H1 (cell line): ENCODE measurements at regions not wholly inside any gene's neighbourhood (a gene's known extent, or its start where the extent isn't known, plus 50 kb on each side); places are given as distances from the start of the nearest gene placed in this dataset.

Experiments
- BCL11A ChIP-seq, 2 experiments: IDR thresholded peaks; one replicate each; pipeline ENCODE4 v1.6.1; 2011; ENCODE audit warnings: low read depth in 2 of 2, low read length in 2 of 2, mild to moderate bottlenecking in 2 of 2
- CHD1 ChIP-seq: IDR thresholded peaks from 2 replicates; pipeline ENCODE4 v1.6.1; 2012; ENCODE audit warnings: low read depth, low read length, improper control_type of control experiment
- CHD2 ChIP-seq: IDR thresholded peaks from 2 replicates; pipeline ENCODE4 v1.6.1; 2012; ENCODE audit warnings: low read length, improper control_type of control experiment
- KDM1A ChIP-seq: fragments of 200-600, 300-600 bp; sonication (generic); IDR thresholded peaks from 2 replicates; pipeline ENCODE4 v1.7.1; 2016; ENCODE audit warnings: mild to moderate bottlenecking, low read length, borderline replicate concordance
- NRF1 ChIP-seq: IDR thresholded peaks from 2 replicates; pipeline ENCODE4 v1.6.1; 2011; ENCODE audit warnings: mild to moderate bottlenecking, low read depth, low read length, improper control_type of control experiment
- RXRA ChIP-seq: IDR thresholded peaks from 2 replicates; pipeline ENCODE4 v1.6.1; 2011; ENCODE audit warnings: low read depth, mild to moderate bottlenecking, low read length, moderate library complexity; ENCODE audit not compliant: insufficient read depth
- SIX5 ChIP-seq: IDR thresholded peaks from 2 replicates; pipeline ENCODE4 v1.6.1; 2011; ENCODE audit warnings: mild to moderate bottlenecking, low read depth, low read length
- TAF1 ChIP-seq: IDR thresholded peaks from 2 replicates; pipeline ENCODE4 v1.6.1; 2011; ENCODE audit warnings: mild to moderate bottlenecking, low read depth, low read length
- TAF7 ChIP-seq: optimal IDR thresholded peaks from 2 replicates; pipeline ENCODE3; 2011; ENCODE audit warnings: low read depth, mild to moderate bottlenecking, inconsistent platforms, low read length, moderate library complexity, borderline replicate concordance
- TBP ChIP-seq: IDR thresholded peaks from 2 replicates; pipeline ENCODE4 v1.6.1; 2011; ENCODE audit warnings: low read depth, low read length, improper control_type of control experiment
- TF ChIP-seq, protein P1 (sequence below): fragments of 300-600 bp; sonication (generic); IDR thresholded peaks from 2 replicates; pipeline ENCODE4 v1.7.1; 2012; ENCODE audit warnings: low read length, moderate library complexity, mild to moderate bottlenecking, inconsistent platforms; ENCODE audit not compliant: insufficient replicate concordance
- TF ChIP-seq, protein P2 (sequence below): IDR thresholded peaks from 2 replicates; pipeline ENCODE4 v1.6.1; 2012; ENCODE audit warnings: low read length, inconsistent platforms

DNA sequence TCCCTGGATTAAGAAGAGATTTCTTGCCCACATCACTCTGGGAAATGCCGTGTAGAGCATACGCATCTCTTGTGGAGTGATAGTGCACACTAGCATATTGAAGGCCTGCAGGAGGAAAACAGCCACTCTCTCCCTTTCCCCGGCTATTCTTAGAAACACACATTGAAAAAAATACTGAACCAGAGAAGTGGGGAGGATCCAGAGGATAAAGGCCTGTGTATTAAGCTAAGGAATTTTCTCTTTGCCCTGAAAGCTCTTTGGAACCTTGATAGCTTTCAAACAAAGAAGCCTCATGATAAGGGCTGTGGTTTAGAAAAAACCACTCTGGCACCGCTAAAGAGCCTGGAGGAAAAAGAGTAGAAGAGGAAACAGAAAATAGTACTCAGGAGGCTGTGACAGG is 386.1 kb upstream of the NBEA start (continued):
- TF ChIP-seq, protein P1, sequence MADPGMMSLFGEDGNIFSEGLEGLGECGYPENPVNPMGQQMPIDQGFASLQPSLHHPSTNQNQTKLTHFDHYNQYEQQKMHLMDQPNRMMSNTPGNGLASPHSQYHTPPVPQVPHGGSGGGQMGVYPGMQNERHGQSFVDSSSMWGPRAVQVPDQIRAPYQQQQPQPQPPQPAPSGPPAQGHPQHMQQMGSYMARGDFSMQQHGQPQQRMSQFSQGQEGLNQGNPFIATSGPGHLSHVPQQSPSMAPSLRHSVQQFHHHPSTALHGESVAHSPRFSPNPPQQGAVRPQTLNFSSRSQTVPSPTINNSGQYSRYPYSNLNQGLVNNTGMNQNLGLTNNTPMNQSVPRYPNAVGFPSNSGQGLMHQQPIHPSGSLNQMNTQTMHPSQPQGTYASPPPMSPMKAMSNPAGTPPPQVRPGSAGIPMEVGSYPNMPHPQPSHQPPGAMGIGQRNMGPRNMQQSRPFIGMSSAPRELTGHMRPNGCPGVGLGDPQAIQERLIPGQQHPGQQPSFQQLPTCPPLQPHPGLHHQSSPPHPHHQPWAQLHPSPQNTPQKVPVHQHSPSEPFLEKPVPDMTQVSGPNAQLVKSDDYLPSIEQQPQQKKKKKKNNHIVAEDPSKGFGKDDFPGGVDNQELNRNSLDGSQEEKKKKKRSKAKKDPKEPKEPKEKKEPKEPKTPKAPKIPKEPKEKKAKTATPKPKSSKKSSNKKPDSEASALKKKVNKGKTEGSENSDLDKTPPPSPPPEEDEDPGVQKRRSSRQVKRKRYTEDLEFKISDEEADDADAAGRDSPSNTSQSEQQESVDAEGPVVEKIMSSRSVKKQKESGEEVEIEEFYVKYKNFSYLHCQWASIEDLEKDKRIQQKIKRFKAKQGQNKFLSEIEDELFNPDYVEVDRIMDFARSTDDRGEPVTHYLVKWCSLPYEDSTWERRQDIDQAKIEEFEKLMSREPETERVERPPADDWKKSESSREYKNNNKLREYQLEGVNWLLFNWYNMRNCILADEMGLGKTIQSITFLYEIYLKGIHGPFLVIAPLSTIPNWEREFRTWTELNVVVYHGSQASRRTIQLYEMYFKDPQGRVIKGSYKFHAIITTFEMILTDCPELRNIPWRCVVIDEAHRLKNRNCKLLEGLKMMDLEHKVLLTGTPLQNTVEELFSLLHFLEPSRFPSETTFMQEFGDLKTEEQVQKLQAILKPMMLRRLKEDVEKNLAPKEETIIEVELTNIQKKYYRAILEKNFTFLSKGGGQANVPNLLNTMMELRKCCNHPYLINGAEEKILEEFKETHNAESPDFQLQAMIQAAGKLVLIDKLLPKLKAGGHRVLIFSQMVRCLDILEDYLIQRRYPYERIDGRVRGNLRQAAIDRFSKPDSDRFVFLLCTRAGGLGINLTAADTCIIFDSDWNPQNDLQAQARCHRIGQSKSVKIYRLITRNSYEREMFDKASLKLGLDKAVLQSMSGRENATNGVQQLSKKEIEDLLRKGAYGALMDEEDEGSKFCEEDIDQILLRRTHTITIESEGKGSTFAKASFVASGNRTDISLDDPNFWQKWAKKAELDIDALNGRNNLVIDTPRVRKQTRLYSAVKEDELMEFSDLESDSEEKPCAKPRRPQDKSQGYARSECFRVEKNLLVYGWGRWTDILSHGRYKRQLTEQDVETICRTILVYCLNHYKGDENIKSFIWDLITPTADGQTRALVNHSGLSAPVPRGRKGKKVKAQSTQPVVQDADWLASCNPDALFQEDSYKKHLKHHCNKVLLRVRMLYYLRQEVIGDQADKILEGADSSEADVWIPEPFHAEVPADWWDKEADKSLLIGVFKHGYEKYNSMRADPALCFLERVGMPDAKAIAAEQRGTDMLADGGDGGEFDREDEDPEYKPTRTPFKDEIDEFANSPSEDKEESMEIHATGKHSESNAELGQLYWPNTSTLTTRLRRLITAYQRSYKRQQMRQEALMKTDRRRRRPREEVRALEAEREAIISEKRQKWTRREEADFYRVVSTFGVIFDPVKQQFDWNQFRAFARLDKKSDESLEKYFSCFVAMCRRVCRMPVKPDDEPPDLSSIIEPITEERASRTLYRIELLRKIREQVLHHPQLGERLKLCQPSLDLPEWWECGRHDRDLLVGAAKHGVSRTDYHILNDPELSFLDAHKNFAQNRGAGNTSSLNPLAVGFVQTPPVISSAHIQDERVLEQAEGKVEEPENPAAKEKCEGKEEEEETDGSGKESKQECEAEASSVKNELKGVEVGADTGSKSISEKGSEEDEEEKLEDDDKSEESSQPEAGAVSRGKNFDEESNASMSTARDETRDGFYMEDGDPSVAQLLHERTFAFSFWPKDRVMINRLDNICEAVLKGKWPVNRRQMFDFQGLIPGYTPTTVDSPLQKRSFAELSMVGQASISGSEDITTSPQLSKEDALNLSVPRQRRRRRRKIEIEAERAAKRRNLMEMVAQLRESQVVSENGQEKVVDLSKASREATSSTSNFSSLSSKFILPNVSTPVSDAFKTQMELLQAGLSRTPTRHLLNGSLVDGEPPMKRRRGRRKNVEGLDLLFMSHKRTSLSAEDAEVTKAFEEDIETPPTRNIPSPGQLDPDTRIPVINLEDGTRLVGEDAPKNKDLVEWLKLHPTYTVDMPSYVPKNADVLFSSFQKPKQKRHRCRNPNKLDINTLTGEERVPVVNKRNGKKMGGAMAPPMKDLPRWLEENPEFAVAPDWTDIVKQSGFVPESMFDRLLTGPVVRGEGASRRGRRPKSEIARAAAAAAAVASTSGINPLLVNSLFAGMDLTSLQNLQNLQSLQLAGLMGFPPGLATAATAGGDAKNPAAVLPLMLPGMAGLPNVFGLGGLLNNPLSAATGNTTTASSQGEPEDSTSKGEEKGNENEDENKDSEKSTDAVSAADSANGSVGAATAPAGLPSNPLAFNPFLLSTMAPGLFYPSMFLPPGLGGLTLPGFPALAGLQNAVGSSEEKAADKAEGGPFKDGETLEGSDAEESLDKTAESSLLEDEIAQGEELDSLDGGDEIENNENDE = no peak
- no peak for TF ChIP-seq TBP
- TF ChIP-seq SIX5 = no peak
- TF ChIP-seq CHD2 = no peak
- no peak for TF ChIP-seq CHD1
- TF ChIP-seq BCL11A (IDR thresholded peaks at IDR 0.05; ENCODE audit: low read depth in 2 of 2, low read length in 2 of 2) = no peak
- TF ChIP-seq RXRA = no peak
- TF ChIP-seq, protein P2, sequence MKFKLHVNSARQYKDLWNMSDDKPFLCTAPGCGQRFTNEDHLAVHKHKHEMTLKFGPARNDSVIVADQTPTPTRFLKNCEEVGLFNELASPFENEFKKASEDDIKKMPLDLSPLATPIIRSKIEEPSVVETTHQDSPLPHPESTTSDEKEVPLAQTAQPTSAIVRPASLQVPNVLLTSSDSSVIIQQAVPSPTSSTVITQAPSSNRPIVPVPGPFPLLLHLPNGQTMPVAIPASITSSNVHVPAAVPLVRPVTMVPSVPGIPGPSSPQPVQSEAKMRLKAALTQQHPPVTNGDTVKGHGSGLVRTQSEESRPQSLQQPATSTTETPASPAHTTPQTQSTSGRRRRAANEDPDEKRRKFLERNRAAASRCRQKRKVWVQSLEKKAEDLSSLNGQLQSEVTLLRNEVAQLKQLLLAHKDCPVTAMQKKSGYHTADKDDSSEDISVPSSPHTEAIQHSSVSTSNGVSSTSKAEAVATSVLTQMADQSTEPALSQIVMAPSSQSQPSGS = no peak
- no peak for TF ChIP-seq NRF1
- no peak for TF ChIP-seq KDM1A
- TF ChIP-seq TAF7 = no peak
- TF ChIP-seq TAF1 = no peak
- TF ChIP-seq, all 59 proteins: peak for 0
